SK-N-SH treated with all-trans-retinoic acid at 6 μM for 48 hours (cell line): ENCODE measurements at regions not wholly inside any gene's neighbourhood (a gene's known extent, or its start where the extent isn't known, plus 50 kb on each side); places are given as distances from the start of the nearest gene placed in this dataset.

Experiments used
- ATAC-seq: fragments of 200-7000 bp; cut with Tn5 transposase; 3 replicates; pipeline ENCODE4 v1.9.1; 2020; ENCODE audit warnings: mild to moderate bottlenecking, moderate library complexity
- ARNTL ChIP-seq: fragments of 450-650 bp; formaldehyde crosslinking; IDR thresholded peaks from 2 replicates; pipeline ENCODE4 v1.5.0; 2020; ENCODE audit warnings: low read depth, mild to moderate bottlenecking, moderate library complexity, borderline replicate concordance
- BACH2 ChIP-seq: fragments of 250-450 bp; sonication (Bioruptor Pico); IDR thresholded peaks from 2 replicates; pipeline ENCODE4 v1.9.0; 2021; ENCODE audit warnings: mild to moderate bottlenecking, borderline replicate concordance
- CSDC2 ChIP-seq: fragments of 250-450 bp; sonication (Bioruptor Pico); IDR thresholded peaks from 2 replicates; pipeline ENCODE4 v1.5.0; 2020; ENCODE audit warnings: mild to moderate bottlenecking, moderate library complexity
- ESRRG ChIP-seq: fragments of 250-450 bp; sonication (Bioruptor Pico); IDR thresholded peaks from 2 replicates; pipeline ENCODE4 v1.6.1; 2021; ENCODE audit warnings: mild to moderate bottlenecking
- GLIS3 ChIP-seq: fragments of 250-450 bp; sonication (Bioruptor Pico); IDR thresholded peaks from 2 replicates; pipeline ENCODE4 v1.5.0; 2020; ENCODE audit warnings: mild to moderate bottlenecking, moderate library complexity
- ISL1 ChIP-seq: fragments of 250-450 bp; sonication (Bioruptor Pico); IDR thresholded peaks from 2 replicates; pipeline ENCODE4 v2.1.2; 2022; ENCODE audit warnings: mild to moderate bottlenecking, moderate library complexity
- PPARA ChIP-seq: fragments of 250-450 bp; sonication (Bioruptor Pico); IDR thresholded peaks from 2 replicates; pipeline ENCODE4 v1.5.0; 2020; ENCODE audit warnings: mild to moderate bottlenecking, borderline replicate concordance
- RARB ChIP-seq: fragments of 250-450 bp; sonication (Bioruptor Pico); IDR thresholded peaks from 2 replicates; pipeline ENCODE4 v1.8.0; 2021; ENCODE audit warnings: mild to moderate bottlenecking, moderate library complexity
- SNAI2 ChIP-seq: fragments of 250-450 bp; sonication (Bioruptor Pico); IDR thresholded peaks from 2 replicates; pipeline ENCODE4 v1.5.0; 2020; ENCODE audit warnings: mild to moderate bottlenecking, moderate library complexity
- TCF4 ChIP-seq: fragments of 250-450 bp; sonication (Bioruptor Pico); IDR thresholded peaks from 2 replicates; pipeline ENCODE4 v1.8.0; 2021; ENCODE audit warnings: mild to moderate bottlenecking, moderate library complexity, borderline replicate concordance
- TOX ChIP-seq: fragments of 250-450 bp; sonication (Bioruptor Pico); IDR thresholded peaks from 2 replicates; pipeline ENCODE4 v1.8.0; 2021; ENCODE audit warnings: mild to moderate bottlenecking, moderate library complexity, borderline replicate concordance
- ZC3H10 ChIP-seq: fragments of 250-450 bp; sonication (Bioruptor Pico); IDR thresholded peaks from 2 replicates; pipeline ENCODE4 v1.5.1; 2021; ENCODE audit warnings: mild to moderate bottlenecking, moderate library complexity
- ZFP3 ChIP-seq: fragments of 250-450 bp; sonication (Bioruptor Pico); IDR thresholded peaks from 2 replicates; pipeline ENCODE4 v1.5.0; 2020; ENCODE audit warnings: mild to moderate bottlenecking, moderate library complexity
- ZFP30 ChIP-seq: fragments of 450-650 bp; formaldehyde crosslinking; IDR thresholded peaks from 2 replicates; pipeline ENCODE4 v1.5.0; 2022; ENCODE audit warnings: mild to moderate bottlenecking, moderate library complexity
- ZNF565 ChIP-seq: fragments of 450-650 bp; formaldehyde crosslinking; conservative IDR thresholded peaks from 2 replicates; pipeline ENCODE4 v1.5.0; 2020; ENCODE audit warnings: low read depth, mild to moderate bottlenecking, moderate library complexity
- ZNF8 ChIP-seq: fragments of 450-650 bp; formaldehyde crosslinking; IDR thresholded peaks from 2 replicates; pipeline ENCODE4 v1.5.0; 2020; ENCODE audit warnings: mild to moderate bottlenecking, moderate library complexity
- TF ChIP-seq, protein P1 (sequence below): fragments of 250-450 bp; sonication (Bioruptor Pico); IDR thresholded peaks from 2 replicates; pipeline ENCODE4 v1.5.1; 2021; ENCODE audit warnings: mild to moderate bottlenecking, moderate library complexity
- TF ChIP-seq, protein P2 (sequence below): fragments of 250-450 bp; sonication (Bioruptor Pico); IDR thresholded peaks from 2 replicates; pipeline ENCODE4 v1.5.0; 2020; ENCODE audit warnings: mild to moderate bottlenecking, moderate library complexity
- TF ChIP-seq, protein P3 (sequence below): fragments of 250-450 bp; sonication (Bioruptor Pico); IDR thresholded peaks from 2 replicates; pipeline ENCODE4 v1.8.0; 2020; ENCODE audit warnings: mild to moderate bottlenecking, moderate library complexity, borderline replicate concordance
- TF ChIP-seq, protein P4 (sequence below): fragments of 250-450 bp; sonication (Bioruptor Pico); IDR thresholded peaks from 2 replicates; pipeline ENCODE4 v1.8.0; 2021; ENCODE audit warnings: low read depth, mild to moderate bottlenecking, moderate library complexity, borderline replicate concordance
- TF ChIP-seq, protein P5 (sequence below): fragments of 250-450 bp; sonication (Bioruptor Pico); IDR thresholded peaks from 2 replicates; pipeline ENCODE4 v1.5.1; 2020; ENCODE audit warnings: low read depth, mild to moderate bottlenecking, moderate library complexity

DNA sequence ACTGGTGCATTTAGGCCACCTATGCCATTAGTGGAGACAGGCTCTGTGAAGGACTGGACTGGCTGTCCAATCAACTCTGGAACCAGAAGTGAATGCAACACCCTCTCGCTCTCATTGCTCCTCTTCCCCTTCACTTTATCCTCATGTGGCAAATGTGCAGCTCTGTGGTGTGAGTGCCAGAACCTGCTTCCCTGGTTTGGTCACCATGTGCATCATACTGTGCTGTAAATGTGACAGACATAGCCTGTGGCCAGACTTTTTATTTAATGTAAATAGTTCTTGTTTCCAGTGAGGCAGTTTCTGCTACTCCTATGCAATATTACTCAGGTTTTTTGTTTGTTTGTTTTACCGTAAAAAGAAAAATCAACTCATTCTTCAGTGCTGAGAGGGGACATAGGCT is 73.0 kb upstream of the PPP1R9A start:
- TF ChIP-seq, protein P1, sequence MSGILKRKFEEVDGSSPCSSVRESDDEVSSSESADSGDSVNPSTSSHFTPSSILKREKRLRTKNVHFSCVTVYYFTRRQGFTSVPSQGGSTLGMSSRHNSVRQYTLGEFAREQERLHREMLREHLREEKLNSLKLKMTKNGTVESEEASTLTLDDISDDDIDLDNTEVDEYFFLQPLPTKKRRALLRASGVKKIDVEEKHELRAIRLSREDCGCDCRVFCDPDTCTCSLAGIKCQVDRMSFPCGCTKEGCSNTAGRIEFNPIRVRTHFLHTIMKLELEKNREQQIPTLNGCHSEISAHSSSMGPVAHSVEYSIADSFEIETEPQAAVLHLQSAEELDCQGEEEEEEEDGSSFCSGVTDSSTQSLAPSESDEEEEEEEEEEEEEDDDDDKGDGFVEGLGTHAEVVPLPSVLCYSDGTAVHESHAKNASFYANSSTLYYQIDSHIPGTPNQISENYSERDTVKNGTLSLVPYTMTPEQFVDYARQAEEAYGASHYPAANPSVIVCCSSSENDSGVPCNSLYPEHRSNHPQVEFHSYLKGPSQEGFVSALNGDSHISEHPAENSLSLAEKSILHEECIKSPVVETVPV (CRISPR knock-in tag) = no peak
- TF ChIP-seq GLIS3 (CRISPR knock-in tag) = no peak
- TF ChIP-seq TOX (CRISPR knock-in tag) = no peak
- no peak for TF ChIP-seq TCF4 (CRISPR knock-in tag)
- no peak for TF ChIP-seq ISL1 (CRISPR knock-in tag)
- no peak for TF ChIP-seq CSDC2
- no peak for TF ChIP-seq ZNF565 (CRISPR knock-in tag)
- no peak for TF ChIP-seq PPARA
- TF ChIP-seq ZFP3 (CRISPR knock-in tag) = no peak
- TF ChIP-seq RARB = no peak
- TF ChIP-seq ESRRG (CRISPR knock-in tag) = no peak
- TF ChIP-seq ZC3H10 = no peak
- TF ChIP-seq, protein P2, sequence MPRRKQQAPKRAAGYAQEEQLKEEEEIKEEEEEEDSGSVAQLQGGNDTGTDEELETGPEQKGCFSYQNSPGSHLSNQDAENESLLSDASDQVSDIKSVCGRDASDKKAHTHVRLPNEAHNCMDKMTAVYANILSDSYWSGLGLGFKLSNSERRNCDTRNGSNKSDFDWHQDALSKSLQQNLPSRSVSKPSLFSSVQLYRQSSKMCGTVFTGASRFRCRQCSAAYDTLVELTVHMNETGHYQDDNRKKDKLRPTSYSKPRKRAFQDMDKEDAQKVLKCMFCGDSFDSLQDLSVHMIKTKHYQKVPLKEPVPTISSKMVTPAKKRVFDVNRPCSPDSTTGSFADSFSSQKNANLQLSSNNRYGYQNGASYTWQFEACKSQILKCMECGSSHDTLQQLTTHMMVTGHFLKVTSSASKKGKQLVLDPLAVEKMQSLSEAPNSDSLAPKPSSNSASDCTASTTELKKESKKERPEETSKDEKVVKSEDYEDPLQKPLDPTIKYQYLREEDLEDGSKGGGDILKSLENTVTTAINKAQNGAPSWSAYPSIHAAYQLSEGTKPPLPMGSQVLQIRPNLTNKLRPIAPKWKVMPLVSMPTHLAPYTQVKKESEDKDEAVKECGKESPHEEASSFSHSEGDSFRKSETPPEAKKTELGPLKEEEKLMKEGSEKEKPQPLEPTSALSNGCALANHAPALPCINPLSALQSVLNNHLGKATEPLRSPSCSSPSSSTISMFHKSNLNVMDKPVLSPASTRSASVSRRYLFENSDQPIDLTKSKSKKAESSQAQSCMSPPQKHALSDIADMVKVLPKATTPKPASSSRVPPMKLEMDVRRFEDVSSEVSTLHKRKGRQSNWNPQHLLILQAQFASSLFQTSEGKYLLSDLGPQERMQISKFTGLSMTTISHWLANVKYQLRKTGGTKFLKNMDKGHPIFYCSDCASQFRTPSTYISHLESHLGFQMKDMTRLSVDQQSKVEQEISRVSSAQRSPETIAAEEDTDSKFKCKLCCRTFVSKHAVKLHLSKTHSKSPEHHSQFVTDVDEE = no peak
- TF ChIP-seq, protein P3, sequence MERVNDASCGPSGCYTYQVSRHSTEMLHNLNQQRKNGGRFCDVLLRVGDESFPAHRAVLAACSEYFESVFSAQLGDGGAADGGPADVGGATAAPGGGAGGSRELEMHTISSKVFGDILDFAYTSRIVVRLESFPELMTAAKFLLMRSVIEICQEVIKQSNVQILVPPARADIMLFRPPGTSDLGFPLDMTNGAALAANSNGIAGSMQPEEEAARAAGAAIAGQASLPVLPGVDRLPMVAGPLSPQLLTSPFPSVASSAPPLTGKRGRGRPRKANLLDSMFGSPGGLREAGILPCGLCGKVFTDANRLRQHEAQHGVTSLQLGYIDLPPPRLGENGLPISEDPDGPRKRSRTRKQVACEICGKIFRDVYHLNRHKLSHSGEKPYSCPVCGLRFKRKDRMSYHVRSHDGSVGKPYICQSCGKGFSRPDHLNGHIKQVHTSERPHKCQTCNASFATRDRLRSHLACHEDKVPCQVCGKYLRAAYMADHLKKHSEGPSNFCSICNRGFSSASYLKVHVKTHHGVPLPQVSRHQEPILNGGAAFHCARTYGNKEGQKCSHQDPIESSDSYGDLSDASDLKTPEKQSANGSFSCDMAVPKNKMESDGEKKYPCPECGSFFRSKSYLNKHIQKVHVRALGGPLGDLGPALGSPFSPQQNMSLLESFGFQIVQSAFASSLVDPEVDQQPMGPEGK (CRISPR knock-in tag) = no peak
- TF ChIP-seq SNAI2 (CRISPR knock-in tag) = no peak
- no peak for TF ChIP-seq ARNTL
- ATAC-seq = no peak

DNA sequence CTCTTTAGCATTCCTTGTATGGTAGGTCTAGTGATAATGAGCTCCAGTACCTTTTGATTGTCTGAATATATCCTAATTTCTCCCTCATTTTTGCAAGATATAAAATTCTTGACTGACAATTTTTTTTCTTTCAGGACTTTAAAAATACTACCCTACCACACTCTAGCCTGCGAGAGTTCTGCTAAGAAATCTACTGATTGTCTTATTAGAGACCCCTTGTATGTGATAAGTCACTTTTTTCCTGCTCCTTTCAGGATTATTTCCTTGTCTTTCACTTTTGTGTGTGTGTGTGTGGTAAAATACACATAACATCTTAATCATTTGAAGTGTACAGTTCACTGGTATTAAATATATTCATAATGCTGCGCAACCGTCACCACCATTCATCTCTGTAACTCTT is 68.7 kb upstream of the PPP1R9A start:
- ATAC-seq = no peak
- TF ChIP-seq, protein P4, sequence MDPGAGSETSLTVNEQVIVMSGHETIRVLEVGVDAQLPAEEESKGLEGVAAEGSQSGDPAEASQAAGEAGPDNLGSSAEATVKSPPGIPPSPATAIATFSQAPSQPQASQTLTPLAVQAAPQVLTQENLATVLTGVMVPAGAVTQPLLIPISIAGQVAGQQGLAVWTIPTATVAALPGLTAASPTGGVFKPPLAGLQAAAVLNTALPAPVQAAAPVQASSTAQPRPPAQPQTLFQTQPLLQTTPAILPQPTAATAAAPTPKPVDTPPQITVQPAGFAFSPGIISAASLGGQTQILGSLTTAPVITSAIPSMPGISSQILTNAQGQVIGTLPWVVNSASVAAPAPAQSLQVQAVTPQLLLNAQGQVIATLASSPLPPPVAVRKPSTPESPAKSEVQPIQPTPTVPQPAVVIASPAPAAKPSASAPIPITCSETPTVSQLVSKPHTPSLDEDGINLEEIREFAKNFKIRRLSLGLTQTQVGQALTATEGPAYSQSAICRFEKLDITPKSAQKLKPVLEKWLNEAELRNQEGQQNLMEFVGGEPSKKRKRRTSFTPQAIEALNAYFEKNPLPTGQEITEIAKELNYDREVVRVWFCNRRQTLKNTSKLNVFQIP (CRISPR knock-in tag) = no peak
- no peak for TF ChIP-seq PPARA
- TF ChIP-seq ZC3H10 = no peak
- no peak for TF ChIP-seq RARB
- no peak for TF ChIP-seq GLIS3 (CRISPR knock-in tag)

DNA sequence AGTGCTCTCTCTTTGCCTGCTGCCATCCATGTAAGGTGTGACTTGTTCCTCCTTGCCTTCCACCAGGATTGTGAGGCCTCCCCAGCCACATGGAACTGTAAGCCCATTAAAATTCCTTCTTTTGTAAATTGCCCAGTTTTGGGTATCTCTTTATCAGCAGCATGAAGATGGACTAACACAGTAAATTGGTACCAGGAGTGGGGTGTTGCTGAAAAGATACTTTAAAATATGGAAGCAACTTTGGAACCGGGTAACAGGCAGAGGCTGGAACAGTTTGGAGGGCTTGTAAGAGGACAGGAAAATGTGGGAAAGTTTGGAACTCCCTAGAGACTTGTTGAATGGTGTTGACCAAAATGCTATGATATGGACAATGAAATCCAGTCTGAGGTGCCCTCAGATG is 63.8 kb upstream of the PPP1R9A start:
- ATAC-seq = no peak
- no peak for TF ChIP-seq RARB
- TF ChIP-seq ZFP3 (CRISPR knock-in tag) = no peak

DNA sequence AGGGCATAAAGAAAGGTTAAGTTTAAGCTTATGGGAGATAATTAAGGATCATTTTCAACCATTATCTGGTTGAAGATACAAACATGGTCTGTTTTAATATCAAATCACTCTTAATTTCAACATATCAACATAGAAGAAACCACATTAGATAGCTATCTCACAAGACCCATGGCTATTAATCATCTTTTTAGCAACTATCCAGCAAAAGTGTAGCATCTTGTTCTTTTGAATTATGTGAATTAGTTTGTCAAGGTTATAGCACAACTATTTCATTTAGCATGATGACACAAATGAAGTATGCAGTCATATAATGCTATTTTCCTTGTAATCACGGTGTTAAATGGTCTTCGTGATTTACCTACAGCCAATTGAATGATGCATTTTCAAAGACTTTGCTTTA is 58.9 kb upstream of the PPP1R9A start:
- no peak for TF ChIP-seq ZNF8 (CRISPR knock-in tag)
- no peak for TF ChIP-seq BACH2 (CRISPR knock-in tag)
- TF ChIP-seq ZNF565 (CRISPR knock-in tag) = no peak
- TF ChIP-seq, protein P2 = no peak
- no peak for TF ChIP-seq ZC3H10
- no peak for TF ChIP-seq RARB
- TF ChIP-seq ZFP30 (CRISPR knock-in tag) = no peak
- no peak for TF ChIP-seq SNAI2 (CRISPR knock-in tag)
- TF ChIP-seq, protein P4 (CRISPR knock-in tag) = no peak
- TF ChIP-seq, protein P5, sequence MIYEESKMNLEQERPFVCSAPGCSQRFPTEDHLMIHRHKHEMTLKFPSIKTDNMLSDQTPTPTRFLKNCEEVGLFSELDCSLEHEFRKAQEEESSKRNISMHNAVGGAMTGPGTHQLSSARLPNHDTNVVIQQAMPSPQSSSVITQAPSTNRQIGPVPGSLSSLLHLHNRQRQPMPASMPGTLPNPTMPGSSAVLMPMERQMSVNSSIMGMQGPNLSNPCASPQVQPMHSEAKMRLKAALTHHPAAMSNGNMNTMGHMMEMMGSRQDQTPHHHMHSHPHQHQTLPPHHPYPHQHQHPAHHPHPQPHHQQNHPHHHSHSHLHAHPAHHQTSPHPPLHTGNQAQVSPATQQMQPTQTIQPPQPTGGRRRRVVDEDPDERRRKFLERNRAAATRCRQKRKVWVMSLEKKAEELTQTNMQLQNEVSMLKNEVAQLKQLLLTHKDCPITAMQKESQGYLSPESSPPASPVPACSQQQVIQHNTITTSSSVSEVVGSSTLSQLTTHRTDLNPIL (CRISPR knock-in tag) = no peak
- TF ChIP-seq GLIS3 (CRISPR knock-in tag) = no peak
- no peak for TF ChIP-seq TOX (CRISPR knock-in tag)
- TF ChIP-seq, protein P1 (CRISPR knock-in tag) = no peak
- no peak for TF ChIP-seq ISL1 (CRISPR knock-in tag)
- ATAC-seq = no peak
